A673 (cell line): ENCODE measurements at regions not wholly inside any gene's neighbourhood (a gene's known extent, or its start where the extent isn't known, plus 50 kb on each side); places are given as distances from the start of the nearest gene placed in this dataset.

Experiments
- BruUV-seq: library from RNA; stranded (reverse); fragments of 400-500 nt; replicated peaks from 2 replicates; lab custom pipeline; 2021; lab: Mats Ljungman, UMichigan
- CTCF ChIA-PET: fragments of 300-600 bp; sonication (Branson Sonifier 250); formaldehyde crosslinking; loops from one replicate; lab custom pipeline; 2022; ENCODE audit warnings: antibody characterized with exemption; lab: Charles Lee
- POLR2A ChIA-PET: fragments of 300-600 bp; sonication (Branson Sonifier 250); formaldehyde crosslinking; loops from one replicate; lab custom pipeline; 2022; ENCODE audit warnings: antibody characterized with exemption; ENCODE audit not compliant: low non-redundant PET; lab: Charles Lee
- DNase-seq: peaks from one replicate; pipeline ENCODE4 v3.0.0-alpha.2; 2015; ENCODE audit warnings: low spot score
- H3K27ac ChIP-seq: fragments of 200-600 bp; sonication (generic); 2 replicates; pipeline ENCODE4 v1.5.1; 2016; ENCODE audit warnings: mixed run types, low read depth, mild to moderate bottlenecking, mixed read lengths, antibody characterized with exemption, low read length; ENCODE audit not compliant: poor library complexity, severe bottlenecking
- H3K27me3 ChIP-seq: fragments of 200-600 bp; sonication (generic); replicated peaks from 2 replicates; pipeline ENCODE4 v1.6.1; 2017; ENCODE audit warnings: mixed run types, low read depth, mild to moderate bottlenecking, mixed read lengths, antibody characterized with exemption, low read length; ENCODE audit not compliant: insufficient read depth, poor library complexity
- H3K36me3 ChIP-seq: fragments of 200-600 bp; sonication (generic); 2 replicates; pipeline ENCODE4 v1.6.1; 2016; ENCODE audit warnings: mixed run types, mild to moderate bottlenecking, mixed read lengths, antibody characterized with exemption, low read length; ENCODE audit not compliant: insufficient read depth, poor library complexity, severe bottlenecking
- H3K4me1 ChIP-seq: fragments of 200-600 bp; sonication (generic); 2 replicates; pipeline ENCODE4 v1.6.1; 2017; ENCODE audit warnings: mixed run types, mild to moderate bottlenecking, mixed read lengths, antibody characterized with exemption, low read length; ENCODE audit not compliant: insufficient read depth, poor library complexity, severe bottlenecking
- H3K4me3 ChIP-seq: fragments of 200-600 bp; sonication (generic); 2 replicates; pipeline ENCODE4 v1.5.1; 2016; ENCODE audit warnings: low read depth, mixed run types, mild to moderate bottlenecking, mixed read lengths, low read length; ENCODE audit not compliant: poor library complexity, severe bottlenecking
- H3K9me3 ChIP-seq: fragments of 200-600 bp; sonication (generic); 2 replicates; pipeline ENCODE4 v1.6.1; 2016; ENCODE audit warnings: mixed run types, low read depth, mild to moderate bottlenecking, mixed read lengths, antibody characterized with exemption, low read length; ENCODE audit not compliant: poor library complexity, severe bottlenecking
- EZH2 ChIP-seq: fragments of 200-600 bp; sonication (generic); IDR thresholded peaks from 2 replicates; pipeline ENCODE4 v1.6.1; 2017; ENCODE audit warnings: borderline replicate concordance, low read depth, mild to moderate bottlenecking, mixed read lengths, antibody characterized with exemption, low read length; ENCODE audit not compliant: poor library complexity, severe bottlenecking
- intact Hi-C: fragments of 100-400 bp; cut with micrococcal nuclease; formaldehyde crosslinking; loops from one replicate; pipeline ENCODE4 v1.10.0; 2022; ENCODE audit not compliant: unreplicated experiment
- TF ChIP-seq, protein P1 (sequence below): fragments of 300-800, 200-600 bp; sonication (generic); conservative IDR thresholded peaks from 2 replicates; pipeline ENCODE4 v1.5.1; 2017; ENCODE audit warnings: low read depth, mild to moderate bottlenecking, antibody characterized with exemption, low read length, moderate library complexity, mixed read lengths

DNA sequence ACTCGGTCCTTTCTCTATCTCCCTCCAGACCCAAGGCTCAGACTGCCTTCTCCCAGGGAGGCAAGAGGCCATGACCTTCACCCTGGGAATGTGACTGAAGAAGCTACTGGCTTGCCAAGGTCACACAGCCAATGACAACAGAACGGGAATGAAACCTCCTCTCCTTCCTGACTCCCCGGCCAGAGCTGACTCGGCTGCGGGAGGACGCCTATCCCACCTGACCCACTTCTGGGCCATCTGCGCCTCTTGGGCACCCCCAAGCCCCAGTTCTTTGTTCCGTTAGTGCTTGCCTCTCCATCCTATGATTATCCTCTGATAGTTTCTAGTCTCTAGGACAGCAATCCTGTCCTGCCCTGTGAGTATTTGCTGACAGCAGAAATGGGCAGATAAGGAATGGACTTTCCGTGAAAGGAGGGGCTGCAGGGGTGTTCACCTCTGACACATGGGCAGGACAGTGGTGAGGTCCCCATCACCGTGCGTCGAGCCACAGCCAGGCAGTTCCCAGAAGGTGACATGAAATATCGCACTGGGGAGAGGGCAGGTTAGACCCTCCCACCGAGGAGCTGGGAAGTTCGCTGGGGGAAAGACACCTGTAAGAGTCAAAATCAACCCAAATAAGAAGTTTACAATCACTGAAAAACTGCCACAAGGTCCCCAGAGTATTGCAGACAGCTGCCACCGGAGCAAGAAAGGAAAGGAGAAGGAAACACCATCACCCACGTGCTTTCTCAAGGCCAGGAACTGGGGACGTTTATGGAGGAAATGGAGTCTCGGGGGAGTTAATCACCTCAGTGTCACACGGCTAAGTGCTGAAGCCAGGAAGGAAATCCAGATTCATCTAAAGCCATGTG is 63.0 kb downstream of the INSIG1 start:
- TF ChIP-seq, protein P1, sequence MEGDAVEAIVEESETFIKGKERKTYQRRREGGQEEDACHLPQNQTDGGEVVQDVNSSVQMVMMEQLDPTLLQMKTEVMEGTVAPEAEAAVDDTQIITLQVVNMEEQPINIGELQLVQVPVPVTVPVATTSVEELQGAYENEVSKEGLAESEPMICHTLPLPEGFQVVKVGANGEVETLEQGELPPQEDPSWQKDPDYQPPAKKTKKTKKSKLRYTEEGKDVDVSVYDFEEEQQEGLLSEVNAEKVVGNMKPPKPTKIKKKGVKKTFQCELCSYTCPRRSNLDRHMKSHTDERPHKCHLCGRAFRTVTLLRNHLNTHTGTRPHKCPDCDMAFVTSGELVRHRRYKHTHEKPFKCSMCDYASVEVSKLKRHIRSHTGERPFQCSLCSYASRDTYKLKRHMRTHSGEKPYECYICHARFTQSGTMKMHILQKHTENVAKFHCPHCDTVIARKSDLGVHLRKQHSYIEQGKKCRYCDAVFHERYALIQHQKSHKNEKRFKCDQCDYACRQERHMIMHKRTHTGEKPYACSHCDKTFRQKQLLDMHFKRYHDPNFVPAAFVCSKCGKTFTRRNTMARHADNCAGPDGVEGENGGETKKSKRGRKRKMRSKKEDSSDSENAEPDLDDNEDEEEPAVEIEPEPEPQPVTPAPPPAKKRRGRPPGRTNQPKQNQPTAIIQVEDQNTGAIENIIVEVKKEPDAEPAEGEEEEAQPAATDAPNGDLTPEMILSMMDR: no peak
- no peak for TF ChIP-seq EZH2
- Histone ChIP-seq H3K27ac (no peak overlapping the region), H3K9me3 (no peaks in the 10 kb centered on the region), H3K4me1 (no peaks in the 10 kb centered on the region), H3K27me3 (peaks cover 77% of the 10 kb centered on the region), H3K36me3 (no peaks in the 10 kb centered on the region), H3K4me3 (no peak overlapping the region)
- intact Hi-C loops: no loop called here
- DNase-seq: no peak
- no TSS peak for BruUV-seq
- ChIA-PET CTCF (no interaction called here), POLR2A (no interaction called here)

DNA sequence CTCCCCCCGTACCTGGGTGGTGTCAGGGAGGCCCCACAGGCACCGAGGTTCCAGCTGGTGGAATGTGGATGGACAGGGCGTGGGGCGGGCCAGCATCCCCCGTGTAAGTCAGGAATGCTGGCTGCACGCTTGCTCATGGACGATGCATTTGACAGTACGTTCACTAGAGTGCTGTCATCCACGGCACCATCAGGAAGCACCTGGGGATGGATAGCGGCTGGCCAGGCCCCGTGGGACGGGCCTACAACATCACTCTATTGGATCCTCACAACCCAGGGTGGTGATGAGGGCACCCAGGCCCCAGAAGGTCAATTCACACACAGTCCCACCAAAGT is 63.6 kb downstream of the INSIG1 start:
- H3K27me3 ChIP-seq: peaks cover 74% of the 10 kb centered on the region
- H3K4me3 ChIP-seq: no peak overlapping the region
- no peak overlapping the region for H3K27ac ChIP-seq
- POLR2A ChIA-PET: no interaction called here
- CTCF ChIA-PET: no interaction called here
- intact Hi-C loops: no loop called here
- no peaks in the 10 kb centered on the region for H3K36me3 ChIP-seq
- no peaks in the 10 kb centered on the region for H3K9me3 ChIP-seq
- no TSS peak for BruUV-seq
- H3K4me1 ChIP-seq: no peaks in the 10 kb centered on the region
- DNase-seq: no peak
- TF ChIP-seq EZH2: no peak
- TF ChIP-seq, protein P1: no peak

DNA sequence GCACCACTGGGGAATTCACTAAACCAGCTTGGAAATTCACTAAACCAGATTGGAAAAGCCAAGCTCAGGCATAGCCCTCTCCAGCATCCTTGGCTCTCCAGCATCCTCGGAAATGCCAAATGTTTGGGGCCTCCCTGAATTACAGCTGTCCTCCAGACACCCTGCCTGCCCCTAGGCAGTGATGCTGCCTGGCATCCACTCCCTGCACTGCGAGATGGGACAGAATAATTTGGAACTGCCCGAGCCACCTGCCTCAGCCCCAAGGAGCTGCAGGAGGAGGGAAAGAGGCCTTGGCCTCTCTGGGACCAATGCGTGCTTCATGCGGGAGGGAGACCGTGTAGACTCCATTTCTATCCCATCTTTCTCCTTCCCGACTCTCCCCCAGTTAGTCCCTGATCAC is 64.3 kb downstream of the INSIG1 start:
- CTCF ChIA-PET: no interaction called here
- no peak overlapping the region for H3K27ac ChIP-seq
- no peaks in the 10 kb centered on the region for H3K9me3 ChIP-seq
- no peaks in the 10 kb centered on the region for H3K4me1 ChIP-seq
- no TSS peak for BruUV-seq
- DNase-seq: no peak
- intact Hi-C loops: no loop called here
- POLR2A ChIA-PET: no interaction called here
- H3K27me3 ChIP-seq: peaks cover 69% of the 10 kb centered on the region
- TF ChIP-seq, protein P1: no peak
- TF ChIP-seq EZH2: no peak
- no peaks in the 10 kb centered on the region for H3K36me3 ChIP-seq
- H3K4me3 ChIP-seq: no peak overlapping the region
